Limb (tissue), 2 donors: ENCODE measurements at regions not wholly inside any gene's neighbourhood (a gene's known extent, or its start where the extent isn't known, plus 50 kb on each side); places are given as distances from the start of the nearest gene placed in this dataset.

Experiments used
- DNase-seq, 2 donors: peaks; one replicate each; pipeline ENCODE4 v3.0.0-alpha.2; 2016; ENCODE audit errors: extremely low spot score in 2 of 2

DNA sequence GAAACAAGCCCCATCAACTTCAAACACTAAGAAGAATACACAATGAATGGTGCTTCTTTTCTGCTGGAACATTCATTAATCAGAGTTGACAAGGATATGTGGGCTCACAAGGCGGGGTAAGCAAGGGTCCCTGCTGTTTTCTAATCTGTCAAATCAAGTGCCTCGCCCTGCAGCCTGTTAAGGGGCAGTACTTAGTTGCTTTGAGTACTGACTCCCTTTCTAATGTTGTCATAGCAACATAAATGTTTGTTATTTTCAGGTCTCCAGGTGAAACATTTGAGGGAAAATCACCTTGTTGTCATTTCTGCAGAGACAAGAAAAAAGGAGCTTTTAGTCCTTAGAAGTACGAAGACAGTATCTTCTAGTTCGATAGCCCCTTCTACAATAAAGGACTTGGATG lies 284.7 kb upstream of the PKDCC start:
- DNase-seq: no peak

DNA sequence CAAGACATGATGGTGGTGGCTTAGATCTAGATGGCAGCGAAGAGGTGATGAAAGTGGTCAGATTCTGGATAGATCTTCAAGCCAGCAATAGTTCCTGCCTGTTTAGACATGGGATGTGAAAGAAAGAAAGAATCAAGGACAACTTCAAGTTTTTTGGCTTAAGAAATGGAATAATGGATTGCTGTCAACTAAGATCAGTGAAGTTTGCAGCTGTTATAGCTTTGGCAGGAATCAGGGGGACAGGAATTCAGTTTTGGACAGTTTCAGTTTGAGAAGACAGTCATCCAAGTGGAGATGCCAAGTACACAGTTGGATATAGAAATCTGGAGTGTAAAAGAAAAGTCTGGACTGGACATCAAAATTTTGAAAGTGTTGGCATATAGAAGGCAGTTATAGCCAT lies 283.7 kb upstream of the PKDCC start:
- DNase-seq: peak in 1 of 2 donors; percentile 18

DNA sequence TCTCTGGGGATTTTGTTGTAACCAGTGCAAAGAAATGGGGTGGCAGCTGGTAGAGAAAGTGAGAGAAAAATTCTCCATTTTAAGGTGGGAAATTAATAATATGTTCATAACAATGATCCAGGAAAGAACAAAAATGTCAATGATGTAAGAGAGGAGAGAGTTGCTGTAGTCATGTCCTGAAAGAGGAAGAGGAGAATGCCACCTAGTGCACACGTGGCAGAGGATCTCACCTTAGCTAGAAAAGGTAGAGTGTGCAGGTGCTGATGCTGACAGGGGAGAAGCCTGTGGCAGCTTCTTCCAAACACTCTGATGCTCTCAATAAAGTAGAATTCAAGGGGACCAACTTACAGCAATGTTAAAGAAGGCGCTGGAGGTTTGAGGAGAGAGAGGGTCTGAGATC lies 282.9 kb upstream of the PKDCC start:
- DNase-seq: no peak

DNA sequence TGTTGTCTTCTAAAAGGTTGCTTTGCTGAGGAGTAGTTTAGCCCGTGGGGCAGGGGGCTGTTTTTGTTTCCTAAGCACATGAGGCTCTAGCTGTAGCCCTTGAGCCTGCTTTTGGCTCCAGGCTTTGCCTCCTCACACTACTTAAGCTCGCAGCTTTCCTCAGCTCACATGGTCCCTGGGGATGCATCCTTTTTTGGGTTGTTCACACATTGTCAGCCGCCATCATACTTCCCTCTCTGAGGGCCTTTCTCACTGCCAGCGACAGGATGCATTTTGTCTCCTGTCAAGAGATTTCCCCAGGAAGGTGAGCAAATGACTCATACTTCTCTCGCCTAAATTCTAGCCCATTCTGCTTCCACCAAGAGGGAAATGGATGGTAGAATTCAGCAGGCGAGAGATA lies 279.5 kb upstream of the PKDCC start:
- no peak for DNase-seq

DNA sequence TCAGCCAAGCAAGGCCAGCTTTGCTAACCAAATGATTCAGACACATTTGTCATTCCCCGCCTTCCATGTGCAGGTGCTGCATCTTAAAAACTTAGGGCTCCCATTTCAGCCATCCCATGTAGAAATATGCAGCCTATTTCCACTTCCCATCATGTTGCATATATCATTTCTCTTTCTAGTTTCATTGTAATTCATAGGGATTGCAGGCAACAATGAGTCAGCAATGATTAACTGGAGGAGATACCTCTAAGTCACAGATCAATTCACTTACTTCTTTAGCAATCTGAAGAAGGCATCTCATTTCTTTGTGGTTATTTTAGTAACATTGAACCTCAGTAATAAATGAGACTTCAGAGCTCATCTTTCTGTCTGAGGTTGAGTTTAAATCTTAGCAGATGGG lies 276.1 kb upstream of the PKDCC start:
- DNase-seq: no peak

DNA sequence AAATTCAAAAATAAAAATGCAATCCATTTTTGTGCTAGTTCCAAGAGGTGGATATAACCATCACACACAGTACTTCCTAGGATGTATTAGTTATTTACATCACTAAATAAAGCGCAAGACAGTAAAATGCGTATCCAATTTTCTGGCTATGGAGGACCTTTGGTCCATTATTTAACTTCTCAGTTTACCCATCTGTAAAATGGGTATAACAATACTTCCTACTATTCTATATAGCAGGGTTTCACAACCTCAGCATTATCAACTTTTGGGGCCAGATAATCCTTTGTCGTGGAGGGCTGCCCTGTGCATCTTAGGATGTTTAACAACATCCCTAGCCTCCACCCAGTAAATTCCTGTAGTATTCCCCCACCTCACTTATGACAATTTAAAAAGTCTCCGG lies 275.1 kb upstream of the PKDCC start:
- DNase-seq: no peak

DNA sequence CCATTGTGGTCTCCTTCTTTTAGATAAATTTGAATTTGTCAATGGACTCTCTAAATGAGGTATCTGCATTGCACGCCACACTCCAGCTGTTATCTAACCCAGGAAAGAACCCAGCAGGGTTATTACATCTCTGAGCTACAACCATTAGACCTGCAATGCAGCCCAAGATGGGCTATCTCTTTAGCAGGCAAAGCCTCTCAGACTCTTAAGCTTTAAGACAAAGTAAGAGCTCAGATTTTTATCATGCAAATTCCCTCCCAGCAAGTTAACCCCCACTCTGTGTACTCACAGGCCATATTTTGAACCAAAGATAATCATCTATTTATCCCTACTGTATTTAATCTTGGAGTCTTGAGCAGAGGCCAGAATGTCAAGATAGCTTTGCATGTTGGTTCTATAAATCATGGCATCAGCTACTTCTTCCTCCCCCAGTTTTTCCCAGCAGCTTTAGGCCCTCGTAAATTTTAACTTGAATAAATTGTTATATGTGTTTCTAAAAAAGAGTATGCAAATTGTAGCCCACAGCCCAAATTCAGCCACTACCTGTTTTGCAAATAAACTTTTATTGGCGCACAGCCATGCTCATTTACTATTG lies 273.7 kb upstream of the PKDCC start:
- DNase-seq: no peak

DNA sequence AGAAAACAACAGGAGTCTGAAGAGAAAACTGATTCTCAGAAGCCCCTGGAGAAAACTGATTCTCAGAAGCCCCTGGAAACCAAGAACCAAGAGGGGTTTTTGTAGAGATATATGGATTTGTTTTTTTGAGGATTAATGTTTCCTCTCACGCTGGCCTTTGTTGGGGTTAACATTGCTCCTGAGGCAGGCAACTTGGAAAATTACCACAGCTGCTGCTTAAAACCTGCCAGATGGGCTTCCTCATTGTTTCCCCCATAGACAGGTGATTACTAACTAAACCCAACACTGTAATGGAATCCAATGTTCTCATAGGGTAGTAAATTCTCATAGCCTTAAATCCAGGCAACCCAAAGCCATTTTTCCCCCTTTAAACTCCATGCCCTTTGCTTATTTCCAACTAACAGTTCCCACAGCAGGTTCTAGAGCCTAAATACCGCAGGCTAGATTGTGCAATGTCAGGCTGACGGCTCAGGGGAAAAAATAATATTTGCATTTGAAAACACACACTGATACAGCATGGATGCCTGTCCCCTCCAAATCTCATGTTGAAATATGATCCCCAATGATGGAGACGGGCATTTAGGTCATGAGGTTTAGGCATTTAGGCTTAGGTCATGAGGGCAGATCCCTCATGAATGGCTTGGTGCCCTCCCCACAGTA lies 272.3 kb upstream of the PKDCC start:
- peak in 1 of 2 donors; percentile 50 for DNase-seq

DNA sequence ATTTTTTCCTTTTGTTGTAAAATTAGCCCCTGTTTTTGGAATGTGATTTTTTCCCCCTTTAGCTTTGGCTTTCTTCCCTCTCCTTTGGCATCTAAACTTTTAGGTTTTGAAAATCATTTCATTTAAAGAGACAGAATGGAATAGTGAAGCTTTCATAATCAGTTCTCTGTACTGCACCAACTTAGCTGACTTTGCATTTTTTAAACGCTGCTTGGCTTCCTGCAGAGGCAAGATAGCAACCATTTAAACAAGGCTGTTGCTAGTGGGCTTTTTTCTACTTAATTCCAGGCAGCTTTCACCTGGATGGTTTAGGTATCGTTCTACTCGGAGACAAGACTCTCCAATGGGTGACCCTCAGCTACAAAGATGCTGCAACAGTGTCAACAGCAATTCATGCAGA lies 267.9 kb upstream of the PKDCC start:
- DNase-seq: no peak

DNA sequence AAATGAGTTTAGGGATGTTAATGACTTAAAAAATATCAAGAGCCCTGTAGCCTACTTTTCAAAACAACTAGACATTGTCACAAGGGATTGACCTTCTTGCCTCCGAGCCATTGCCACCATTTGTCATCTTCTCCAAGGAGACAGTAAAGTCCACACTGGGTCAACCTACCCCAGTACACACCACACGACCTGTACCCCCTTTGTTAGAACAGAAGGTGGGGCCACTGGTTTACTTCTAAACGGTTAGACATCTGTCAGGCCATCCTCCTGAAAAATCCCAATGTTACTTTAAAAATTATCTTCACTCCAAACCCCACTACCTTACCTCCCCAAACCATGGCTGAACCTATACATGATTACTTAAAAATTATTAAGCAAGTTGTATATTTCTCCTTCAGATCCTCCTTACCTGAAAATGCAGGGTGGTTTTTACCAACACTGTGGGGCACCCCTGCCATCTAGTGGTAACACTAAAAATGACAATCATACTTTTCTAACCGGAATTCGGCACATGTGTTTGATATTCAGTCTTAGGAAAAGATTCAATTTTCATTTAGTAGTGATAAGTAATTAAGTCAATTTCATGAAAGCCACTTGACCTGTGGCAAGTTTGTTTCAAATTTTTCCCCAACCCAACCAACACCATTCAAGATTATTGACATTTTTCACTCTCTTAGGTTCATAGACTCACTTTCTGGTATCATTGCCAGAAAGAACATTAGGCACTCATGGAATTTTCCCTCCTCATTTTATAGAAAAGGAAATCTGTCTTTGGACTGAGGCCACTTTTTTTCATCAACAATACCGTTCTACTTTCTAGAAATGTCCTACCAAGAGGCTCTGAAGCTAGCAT lies 265.3 kb upstream of the PKDCC start:
- peak; percentile 62 to 67 for DNase-seq

DNA sequence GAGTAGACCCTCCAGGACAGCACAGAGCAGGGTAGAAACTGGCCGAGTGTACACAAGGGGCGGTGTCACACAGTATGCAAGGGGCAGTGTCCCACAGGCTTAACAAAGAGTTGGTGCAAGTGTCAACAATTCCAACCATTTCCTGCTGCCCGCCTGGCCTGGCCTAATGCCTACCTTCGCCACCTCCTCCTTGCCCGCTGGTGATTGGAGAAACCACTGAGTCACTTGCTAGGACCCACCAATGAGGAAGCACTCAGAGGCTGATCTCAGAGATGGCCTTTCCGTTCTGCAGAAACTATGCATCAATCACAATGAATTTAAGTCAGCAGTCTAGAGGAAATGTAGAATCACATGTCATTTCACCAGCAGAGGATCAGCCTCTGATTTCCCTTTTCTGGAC lies 263.3 kb upstream of the PKDCC start:
- DNase-seq: no peak

DNA sequence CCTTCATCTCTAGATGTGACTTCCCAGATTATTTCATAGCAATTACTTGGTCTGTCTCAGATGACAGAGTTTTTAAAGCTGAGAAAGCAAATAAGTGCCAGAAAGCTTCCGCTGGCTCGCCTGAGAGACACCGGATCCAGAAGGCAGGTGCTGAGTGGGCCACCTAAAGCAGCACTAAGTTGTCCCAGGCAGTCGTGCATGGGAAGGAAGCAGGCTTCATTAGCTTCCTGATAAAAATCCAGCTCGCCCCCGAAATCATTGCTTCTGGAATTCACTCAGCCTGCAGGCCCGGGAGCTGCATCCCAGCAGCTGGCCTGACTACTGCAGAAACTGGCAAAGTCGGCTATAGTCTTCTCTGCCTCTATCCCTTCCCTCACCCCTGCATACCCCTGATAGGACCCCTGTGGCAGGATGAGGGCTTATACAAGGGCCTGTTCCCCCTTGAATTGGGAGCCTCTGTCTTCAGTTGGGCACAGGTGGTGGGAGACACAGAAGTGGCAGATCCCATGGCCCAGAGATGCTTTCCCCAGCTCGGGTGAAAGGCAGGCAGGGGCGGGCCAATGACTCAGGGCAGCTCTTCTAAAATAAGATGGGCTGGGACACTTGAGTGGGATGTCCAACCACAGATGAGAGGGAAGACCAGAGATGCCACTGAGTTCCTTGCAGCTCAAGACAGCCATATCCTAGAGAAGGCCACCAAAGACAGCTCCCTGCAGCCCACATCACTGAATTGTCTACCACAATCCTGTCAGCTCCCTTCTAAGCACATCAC lies 262.4 kb upstream of the PKDCC start:
- no peak for DNase-seq

DNA sequence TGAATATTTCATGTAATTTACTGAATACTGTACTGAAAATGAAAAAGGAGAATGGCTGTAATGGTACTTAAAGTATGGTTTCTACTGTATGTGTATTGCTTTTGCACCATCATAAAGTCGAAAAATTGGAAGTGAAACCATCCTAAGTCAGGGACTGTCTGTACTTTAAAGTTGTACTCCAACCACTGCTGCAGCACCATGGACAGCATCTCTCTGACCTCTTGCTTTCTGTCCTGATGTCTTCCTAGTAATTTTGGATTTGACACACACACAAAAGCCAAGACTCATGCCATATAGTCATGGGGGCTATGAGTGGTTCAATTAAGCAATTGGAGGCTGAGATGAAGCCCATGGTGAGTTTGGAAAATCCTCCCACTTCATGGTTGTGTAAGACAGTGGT lies 256.3 kb upstream of the PKDCC start:
- peak; percentile 50 to 62 for DNase-seq

DNA sequence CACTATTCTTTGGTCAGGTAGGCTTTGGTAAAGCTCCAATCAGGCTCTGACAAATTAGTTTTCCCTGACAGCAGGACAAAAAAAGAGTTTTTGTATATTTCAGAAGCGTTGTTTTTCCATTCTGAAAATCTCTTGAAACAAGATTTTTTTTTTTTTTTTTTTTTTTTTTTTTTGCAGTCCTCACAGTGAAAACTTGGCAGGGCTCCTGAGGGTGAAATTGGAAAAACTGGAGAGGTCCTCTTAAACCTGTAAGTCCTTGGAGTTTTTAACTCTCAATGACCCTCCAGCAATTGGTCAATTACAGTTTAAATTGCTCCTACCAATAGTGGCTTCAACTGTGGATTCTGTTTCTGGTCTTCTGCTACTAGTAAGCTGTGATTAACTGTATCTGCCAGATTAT lies 244.5 kb upstream of the PKDCC start:
- DNase-seq: no peak

DNA sequence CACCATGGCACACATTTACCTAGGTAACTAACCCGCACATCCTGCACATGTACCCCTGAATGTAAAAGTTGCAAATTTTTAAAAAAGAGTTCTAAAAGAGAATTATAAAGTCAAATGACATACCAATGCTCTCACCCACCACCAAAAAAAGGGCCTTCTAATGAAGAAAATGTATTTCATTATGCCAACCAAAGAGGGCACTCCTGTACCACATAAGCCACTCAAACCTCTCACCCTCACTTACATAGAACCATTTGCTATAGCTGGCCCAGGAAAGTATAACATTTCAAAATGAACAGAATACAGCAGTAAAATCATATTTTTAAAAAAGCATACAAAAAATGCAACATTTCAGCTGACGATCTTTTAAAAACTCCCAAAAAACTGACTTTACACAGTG lies 241.5 kb upstream of the PKDCC start:
- DNase-seq: no peak

DNA sequence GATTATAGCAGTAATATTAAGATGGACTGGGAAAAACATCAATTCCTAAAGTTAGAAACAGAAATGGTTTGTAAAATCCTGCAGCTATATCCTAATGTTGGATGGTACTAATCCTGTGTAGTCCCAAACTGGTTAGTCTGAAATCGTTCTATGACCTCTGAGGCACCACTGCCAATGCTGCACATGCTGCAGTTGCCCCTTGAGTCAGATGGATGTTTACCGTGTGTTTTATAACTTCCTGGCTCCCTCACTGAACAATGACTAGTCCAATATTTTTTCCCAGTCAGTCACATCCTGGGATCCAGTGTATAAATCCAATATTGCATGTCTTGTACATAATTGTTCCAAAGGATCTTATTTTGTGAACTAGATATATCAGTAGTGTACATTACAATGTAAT lies 226.7 kb upstream of the PKDCC start:
- DNase-seq: no peak

DNA sequence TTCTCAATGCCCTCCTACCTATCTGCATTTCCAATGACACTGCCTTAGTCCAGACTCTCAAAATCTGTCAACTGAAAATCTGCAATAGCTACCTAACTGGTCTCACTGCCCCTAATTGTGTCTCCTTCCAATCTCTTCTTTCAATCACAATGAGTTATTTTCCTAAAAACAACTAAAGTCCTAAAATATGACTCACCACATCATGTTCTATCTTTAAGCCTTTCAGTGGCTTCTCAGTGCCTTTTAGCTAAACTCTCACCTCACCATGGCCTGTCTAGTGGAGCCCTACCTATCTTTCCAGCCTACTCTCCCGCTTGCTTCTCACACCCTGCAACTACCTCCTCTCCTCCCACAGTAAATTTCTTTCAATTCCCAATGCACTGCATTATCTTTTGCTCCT lies 220.9 kb upstream of the PKDCC start:
- no peak for DNase-seq

DNA sequence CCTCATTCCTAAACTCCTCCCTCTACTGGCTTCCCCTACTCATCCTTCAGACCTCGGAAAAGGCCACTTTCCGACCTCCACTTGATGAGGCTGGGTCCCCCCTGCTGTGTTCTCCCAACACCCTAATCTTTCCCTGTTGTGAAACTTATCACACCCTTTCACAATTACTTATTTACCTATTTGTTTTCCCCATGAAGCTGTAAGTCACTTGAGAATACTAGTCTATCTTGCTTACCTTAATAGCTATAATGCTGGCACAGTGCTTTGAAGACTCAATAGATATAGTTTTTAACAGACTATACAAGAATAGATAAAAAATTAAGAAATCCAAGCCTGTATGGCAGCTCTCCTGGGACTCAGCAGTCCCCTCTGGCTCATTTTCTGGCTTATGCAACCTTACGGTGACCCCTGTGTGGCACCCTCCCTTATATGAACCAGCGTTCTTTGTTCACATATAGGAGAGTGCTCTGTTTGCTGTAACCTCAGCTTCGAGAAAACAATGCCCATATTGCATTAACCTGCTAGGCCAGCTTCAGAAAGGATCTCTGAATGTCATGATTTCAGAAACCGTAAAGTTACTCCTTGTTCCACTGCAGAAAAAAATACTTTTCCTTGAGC lies 220.4 kb upstream of the PKDCC start:
- no peak for DNase-seq

DNA sequence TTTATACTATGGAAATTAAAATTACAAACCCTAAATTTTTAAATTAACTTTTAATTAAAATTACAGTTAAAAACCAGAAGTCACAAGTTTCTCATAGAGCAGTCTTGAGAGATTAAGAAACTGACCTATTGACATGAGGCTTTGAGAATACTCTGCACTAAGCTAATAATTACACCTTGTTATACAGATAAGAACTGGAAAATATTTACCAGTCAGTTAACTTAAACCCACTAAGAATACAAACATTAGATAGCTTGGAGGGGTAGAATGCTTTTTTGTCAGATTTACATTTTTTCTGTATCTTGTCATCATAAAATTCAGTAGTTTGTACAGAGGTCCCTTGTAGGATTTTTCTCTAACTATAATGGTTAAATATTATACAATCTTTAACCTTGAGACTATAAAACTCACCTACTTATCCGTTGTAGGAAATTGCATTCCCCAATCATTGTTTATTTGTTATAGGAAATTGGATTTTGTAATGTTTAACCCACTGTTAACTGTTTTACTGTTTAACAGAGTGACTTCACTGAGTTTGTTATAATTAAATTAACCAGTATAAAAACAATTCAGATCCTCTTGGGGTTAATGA lies 219.7 kb upstream of the PKDCC start:
- DNase-seq: no peak

DNA sequence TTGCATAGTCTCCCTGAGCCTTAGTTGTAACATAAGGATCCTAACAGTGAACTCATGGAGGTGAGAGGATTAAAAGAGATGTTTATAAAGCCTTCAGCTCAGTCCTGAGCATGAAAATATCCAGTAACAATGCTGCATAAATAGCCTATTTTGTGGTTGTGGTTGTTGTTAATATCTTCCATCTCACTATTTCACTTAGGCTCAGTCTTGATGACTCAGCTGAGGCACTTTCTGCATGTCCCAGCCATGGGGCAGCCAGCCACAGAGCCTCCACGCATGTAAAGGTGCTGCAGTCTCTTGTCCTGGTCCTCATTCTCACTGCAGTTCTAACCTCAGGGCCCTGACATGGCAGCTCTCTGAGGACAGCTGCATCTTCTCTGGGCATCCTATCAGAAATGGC lies 218.8 kb upstream of the PKDCC start:
- no peak for DNase-seq

DNA sequence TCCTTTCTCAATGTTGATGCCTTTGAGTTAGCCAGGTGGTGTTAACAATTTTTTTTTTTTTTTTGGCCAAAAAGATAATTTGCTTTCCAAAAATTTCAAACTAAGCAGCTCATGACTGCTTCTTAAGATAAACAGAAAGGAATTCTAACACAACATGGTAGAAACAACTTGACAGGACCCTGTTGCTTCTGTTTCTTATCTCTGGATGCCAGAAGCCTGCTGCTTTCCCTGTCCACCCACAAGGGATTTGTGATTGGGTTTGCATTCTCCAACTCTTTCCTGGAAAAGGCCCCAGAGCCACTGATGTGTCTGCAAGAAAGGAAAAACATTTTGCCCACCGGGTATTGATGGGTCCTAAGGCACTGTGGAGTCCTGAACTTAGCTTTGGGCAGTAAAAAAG lies 217.2 kb upstream of the PKDCC start:
- no peak for DNase-seq
